ENCODE measurements at regions not wholly inside any gene's neighbourhood (a gene's known extent, or its start where the extent isn't known, plus 50 kb on each side); places are given as distances from the start of the nearest gene placed in this dataset.

- DNase-seq (ENCODE audit: low read depth), result peak; percentile 0
Observed at GRCh38 chr4:136088211-136088867, 1444.0 kb downstream of the PCDH18 start.

- no peak for DNase-seq (ENCODE audit: low read depth)
Observed at GRCh38 chr4:136078976-136079375, 1453.3 kb downstream of the PCDH18 start.

DNA sequence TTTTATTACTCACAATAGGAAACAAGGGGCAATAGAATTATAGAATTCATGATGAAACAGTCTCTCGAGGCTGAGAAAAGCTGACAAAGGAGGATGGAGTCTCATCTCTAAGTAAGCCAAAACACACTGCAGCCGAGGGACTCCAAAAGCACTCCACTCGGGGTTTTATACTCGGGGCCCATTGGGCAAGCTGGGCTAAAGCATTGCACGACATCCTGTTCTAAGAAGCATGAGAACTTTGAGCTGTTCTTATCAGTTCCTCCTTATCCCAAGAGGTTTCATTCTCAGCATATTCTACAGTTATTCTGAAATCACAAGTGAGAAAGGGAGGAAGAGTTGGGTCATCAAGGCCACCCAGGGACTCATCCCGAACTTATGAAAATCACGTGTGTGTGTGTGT, 1475.5 kb downstream of the PCDH18 start:
- no peak for DNase-seq (ENCODE audit: low read depth)

DNA sequence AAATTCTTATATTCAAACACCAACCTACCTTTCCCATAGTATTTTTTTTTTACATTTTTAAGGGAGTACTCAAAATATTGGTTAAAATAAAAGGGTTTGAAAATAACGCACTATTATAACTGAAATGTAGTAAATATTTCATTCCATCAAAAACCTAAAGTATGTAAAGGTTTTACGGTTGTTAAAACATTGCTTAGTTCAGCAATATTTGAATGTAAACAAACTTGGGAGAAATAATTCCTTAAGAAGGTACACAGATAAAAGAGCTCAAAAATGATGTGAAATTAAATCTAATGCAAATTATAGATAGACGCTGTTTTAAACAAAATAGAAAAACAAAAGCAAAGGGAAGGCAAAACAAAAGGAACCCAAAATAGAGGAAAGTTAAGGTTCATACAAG, 1476.9 kb downstream of the PCDH18 start:
- no peak for DNase-seq (ENCODE audit: low read depth)

DNA sequence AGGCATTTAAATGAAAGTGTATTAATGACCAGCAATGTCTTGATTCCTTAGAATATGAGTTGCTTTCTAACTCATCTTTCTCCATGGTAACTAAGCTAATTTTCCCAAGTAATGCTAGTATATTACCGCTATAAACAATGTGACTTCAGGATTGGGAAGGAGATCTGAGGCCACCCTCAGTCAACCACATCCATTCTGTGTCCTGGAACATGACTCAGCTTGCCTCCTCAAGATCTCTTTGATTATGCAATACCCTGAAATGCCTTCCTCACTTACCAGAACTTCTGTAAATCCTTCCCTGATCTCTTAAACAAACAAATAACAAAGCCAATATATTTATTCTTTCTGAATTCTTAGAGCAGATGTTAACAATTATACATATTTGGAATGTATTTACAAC, 1495.5 kb downstream of the PCDH18 start:
- DNase-seq (ENCODE audit: low read depth), result peak; percentile 90

DNA sequence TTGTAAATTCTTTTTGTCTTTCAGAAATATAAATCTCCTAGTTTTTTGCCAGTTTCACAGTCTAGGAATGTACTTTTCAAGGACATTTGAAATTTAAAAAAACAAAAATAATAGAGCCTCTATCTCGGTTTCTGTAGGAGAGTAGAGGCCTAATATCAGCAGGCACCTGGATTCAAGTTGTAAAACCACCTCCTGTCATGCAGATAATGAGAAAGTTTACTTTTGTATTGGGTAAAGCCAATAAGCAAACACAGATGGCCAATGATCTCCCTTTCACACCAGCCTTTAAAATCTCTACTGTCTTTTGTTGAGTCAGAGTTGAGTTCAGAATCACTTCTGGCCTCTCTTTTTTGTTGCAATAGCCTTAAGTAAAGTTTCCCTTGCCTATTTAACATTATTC, 1499.9 kb downstream of the PCDH18 start:
- DNase-seq (ENCODE audit: low read depth), result no peak

- no peak for DNase-seq (ENCODE audit: low read depth)
Observed at GRCh38 chr4:136025540-136025939, 1506.8 kb downstream of the PCDH18 start.

GRCh38 chr4:136017556-136017955, 1514.7 kb downstream of the PCDH18 start:
- DNase-seq (ENCODE audit: low read depth), result no peak

GRCh38 chr4:136012220-136012619, 1520.1 kb downstream of the PCDH18 start:
- DNase-seq (ENCODE audit: low read depth), result no peak

- DNase-seq (ENCODE audit: low read depth), result no peak
Observed at GRCh38 chr4:136009258-136009832, 1522.9 kb downstream of the PCDH18 start.

- no peak for DNase-seq (ENCODE audit: low read depth)
Observed at GRCh38 chr4:136007991-136008390, 1524.3 kb downstream of the PCDH18 start.

DNA sequence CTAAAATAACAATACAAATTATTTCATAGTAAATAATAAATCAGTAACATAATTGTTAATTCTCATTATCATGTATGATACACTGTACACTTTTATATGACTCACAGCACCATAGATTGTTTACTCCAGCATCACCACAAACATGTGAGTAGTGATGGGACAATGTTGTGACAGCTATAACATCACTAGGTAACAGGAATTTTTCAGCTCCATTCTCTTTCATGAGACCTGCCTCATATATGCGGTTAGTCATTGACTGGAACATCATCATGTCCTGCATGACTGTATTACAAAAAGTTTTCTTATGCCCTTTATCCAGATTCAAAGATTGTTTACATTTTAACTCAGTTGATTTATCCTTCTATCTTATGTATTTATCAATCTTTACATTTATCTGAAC, 1530.0 kb downstream of the PCDH18 start:
- DNase-seq (ENCODE audit: low read depth), result no peak

DNA sequence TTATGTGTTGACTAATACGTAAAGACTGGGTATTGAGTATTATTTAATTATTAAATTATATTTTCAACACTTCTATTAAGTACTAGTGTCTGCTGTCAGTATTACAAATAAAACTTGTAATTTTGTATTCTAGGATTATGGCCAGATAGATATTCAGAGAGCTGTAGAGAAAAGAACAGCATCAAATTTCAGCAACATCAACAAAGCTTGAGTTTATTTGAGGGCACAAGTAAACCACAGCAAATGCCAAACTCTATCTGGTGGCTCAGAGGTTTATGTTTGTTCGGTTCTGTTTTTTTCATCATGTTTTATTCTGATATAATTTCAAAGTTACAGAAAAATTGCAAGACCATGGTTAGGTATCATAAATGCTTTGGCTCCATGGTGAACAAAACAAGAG, 1530.5 kb downstream of the PCDH18 start:
- no peak for DNase-seq (ENCODE audit: low read depth)

- no peak for DNase-seq (ENCODE audit: low read depth)
Observed at GRCh38 chr4:136000246-136000645, 1532.0 kb downstream of the PCDH18 start.

DNA sequence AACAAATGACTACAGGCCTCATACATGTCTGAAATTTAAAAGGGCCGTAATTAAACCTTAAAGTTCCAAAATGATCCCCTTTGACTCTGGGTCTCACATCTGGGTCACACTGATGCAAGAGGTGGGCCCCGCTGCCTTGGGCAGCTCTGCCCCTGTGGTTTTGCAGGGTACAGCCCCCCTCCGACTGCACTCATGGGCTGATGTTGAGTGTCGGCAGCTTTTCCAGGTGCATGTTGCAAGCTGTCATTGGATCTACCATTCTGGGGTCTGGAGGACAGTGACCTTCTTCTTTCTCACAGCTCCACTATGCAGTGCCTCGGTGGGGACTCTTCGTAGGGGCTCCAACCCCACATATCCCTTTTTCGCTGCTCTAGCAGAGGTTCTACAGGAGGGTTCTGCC, 1537.9 kb downstream of the PCDH18 start:
- no peak for DNase-seq (ENCODE audit: low read depth)

GRCh38 chr4:135976860-135977259, 1555.4 kb downstream of the PCDH18 start:
- DNase-seq (ENCODE audit: low read depth), result no peak

GRCh38 chr4:135966936-135967335, 1565.4 kb downstream of the PCDH18 start:
- no peak for DNase-seq (ENCODE audit: low read depth)

GRCh38 chr4:135963009-135963408, 1569.3 kb downstream of the PCDH18 start:
- DNase-seq (ENCODE audit: low read depth), result no peak

DNA sequence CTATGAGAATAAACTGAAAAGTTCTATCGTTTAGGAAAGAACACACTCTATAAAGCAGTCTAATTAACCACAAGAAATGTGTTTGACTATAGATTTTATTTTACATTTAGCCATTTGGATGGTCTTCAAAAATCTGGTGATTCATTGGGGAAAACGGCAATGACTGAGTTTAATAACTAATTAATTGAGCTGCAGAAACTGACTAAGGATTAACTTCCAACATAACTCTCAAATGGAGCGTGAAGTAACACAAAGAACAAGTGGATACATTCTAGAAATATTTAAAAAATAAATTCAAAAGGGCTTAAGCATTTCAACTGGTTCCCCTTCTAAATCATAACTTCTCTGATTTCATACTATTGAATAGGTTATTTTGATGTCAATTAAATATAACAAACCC, 1582.4 kb downstream of the PCDH18 start:
- no peak for DNase-seq (ENCODE audit: low read depth)

DNA sequence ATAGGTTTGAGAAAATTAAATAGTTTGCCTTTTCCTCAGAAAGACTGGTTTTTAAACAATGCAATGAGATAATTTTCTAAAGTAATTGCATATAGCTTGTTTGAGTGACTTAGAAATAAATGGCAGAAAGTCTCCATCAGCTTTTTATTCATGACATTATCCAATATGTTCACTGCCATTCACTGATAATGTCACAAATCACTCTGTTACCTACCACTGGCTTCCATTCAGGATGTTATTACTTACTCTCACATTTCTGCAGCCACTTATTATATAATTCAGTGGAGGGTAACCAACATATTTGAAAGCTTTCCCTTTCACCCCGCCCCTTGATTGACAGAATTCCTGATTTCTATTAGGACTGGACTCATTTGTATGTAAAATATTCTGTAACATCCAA, 1583.5 kb downstream of the PCDH18 start:
- DNase-seq (ENCODE audit: low read depth), result no peak

GRCh38 chr4:135941671-135942070, 1590.6 kb downstream of the PCDH18 start:
- DNase-seq (ENCODE audit: low read depth), result no peak

DNA sequence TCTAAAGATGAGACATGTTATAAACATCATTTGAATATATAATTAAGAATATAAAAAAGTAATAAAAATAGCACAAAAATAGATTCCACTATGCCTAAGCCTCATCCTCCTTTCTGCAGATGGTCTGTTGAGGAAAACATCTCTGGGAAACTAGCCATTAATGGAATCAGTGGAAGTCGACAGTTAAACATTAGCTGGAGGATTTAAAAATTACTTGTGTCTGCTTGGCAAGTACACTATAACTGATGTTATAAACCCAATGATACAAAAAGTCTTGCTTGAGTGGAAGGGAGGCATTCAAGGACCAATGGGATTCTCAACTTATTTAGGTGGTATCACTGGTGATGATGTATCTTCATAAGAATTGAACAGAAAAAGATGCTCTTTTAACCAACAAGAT, 1598.3 kb downstream of the PCDH18 start:
- no peak for DNase-seq (ENCODE audit: low read depth)

- no peak for DNase-seq (ENCODE audit: low read depth)
Observed at GRCh38 chr4:135927651-135928050, 1604.6 kb downstream of the PCDH18 start.

DNA sequence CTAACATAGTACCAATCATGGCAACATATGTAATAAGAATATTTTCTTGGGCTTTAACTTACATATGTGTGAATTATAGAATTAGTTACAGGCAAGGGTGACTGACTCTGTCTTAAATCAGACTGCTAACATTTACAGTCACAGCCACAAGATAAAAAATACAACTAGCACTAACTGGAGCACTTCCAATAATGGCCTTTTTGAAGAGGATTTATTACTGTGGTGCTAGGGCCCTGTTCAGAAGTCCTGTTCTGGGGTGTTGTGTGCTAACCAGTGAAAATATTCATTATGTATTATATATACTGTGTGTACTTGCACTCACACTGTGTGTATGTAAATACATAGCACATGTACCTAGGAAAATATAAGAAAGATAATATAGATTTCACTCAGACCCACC, 1611.2 kb downstream of the PCDH18 start:
- DNase-seq (ENCODE audit: low read depth), result no peak
